Erythroblast (primary cell): ENCODE measurements at regions not wholly inside any gene's neighbourhood (a gene's known extent, or its start where the extent isn't known, plus 50 kb on each side); places are given as distances from the start of the nearest gene placed in this dataset.

Experiments
- GATA1 ChIP-seq: IDR thresholded peaks from 2 replicates; pipeline ENCODE4 v1.6.1; 2011; ENCODE audit warnings: low read depth, mild to moderate bottlenecking, control low read depth, low read length, moderate library complexity
- POLR2A ChIP-seq: IDR thresholded peaks from 2 replicates; pipeline ENCODE4 v1.6.1; 2011; ENCODE audit warnings: mild to moderate bottlenecking, low read length

GRCh38 chr6:153553627-153554026 is 422.5 kb upstream of the RGS17 start:
- no peak for TF ChIP-seq POLR2A
- no peak for TF ChIP-seq GATA1
